ENCODE measurements at regions not wholly inside any gene's neighbourhood (a gene's known extent, or its start where the extent isn't known, plus 50 kb on each side); places are given as distances from the start of the nearest gene placed in this dataset.

- TF ChIP-seq HOXA7 (CRISPR knock-in tag; IDR thresholded peaks at IDR 0.05) (no peak), ZBTB3 (CRISPR knock-in tag; IDR thresholded peaks at IDR 0.05; ENCODE audit: borderline replicate concordance, low read depth) (no peak)
These were observed 190.9 kb downstream of the FAM43A start (continued) for GRCh38 chr3:194876403-194877095.

GRCh38 chr3:194877291-194878119, 191.8 kb downstream of the FAM43A start:
- peaks cover 9% of the 10 kb centered on the region for H3K4me1 ChIP-seq (ENCODE audit: insufficient read depth, low read length)
- 47% methylated on average over 24 of the region's 24 CpGs for WGBS (ENCODE audit: low lambda C conversion rate)
- no peak overlapping the region for H3K27ac ChIP-seq (ENCODE audit: extremely low read length, insufficient read depth, low read length)
- no peak overlapping the region for H2AFZ ChIP-seq (ENCODE audit: low read length)
- no peak overlapping the region for H3K4me3 ChIP-seq (replicated peaks in 1 of 3; ENCODE audit: insufficient read depth in 1 of 3, low read depth in 2 of 3, low read length in 3 of 3)
- H3K79me2 ChIP-seq (ENCODE audit: insufficient read depth, low read length) = no peaks in the 10 kb centered on the region
- in situ Hi-C loops (cut with HindIII; ENCODE audit: extremely low pct_ligation_motif_present, low pct_unique_long_range_greater_than_20kb) = no loop called here
- H4K20me1 ChIP-seq (ENCODE audit: insufficient read depth, low read length) = no peaks in the 10 kb centered on the region
- H3K9ac ChIP-seq (ENCODE audit: insufficient read depth, low read depth, low read length) = no peak overlapping the region
- DNase-seq (ENCODE audit: low spot score) (peak; percentile 47), ATAC-seq (peak; percentile 76), FAIRE-seq (no peak)
- no peak overlapping the region for H3K4me2 ChIP-seq (ENCODE audit: low read depth, low read length)
- no peaks in the 10 kb centered on the region for H3K9me3 ChIP-seq (ENCODE audit: low read length)
- BruUV-seq (replicated peaks) = no TSS peak
- peaks cover 0 to 35% of the 10 kb centered on the region in 2 experiments; a peak in 3 of 5 replicates for H3K27me3 ChIP-seq (ENCODE audit: control insufficient read depth in 1 of 2, insufficient read depth in 2 of 2, low read length in 2 of 2)
- TF ChIP-seq CERS6 (CRISPR knock-in tag; IDR thresholded peaks at IDR 0.05) (no peak), MAX (IDR thresholded peaks at IDR 0.05) (peak; percentile 64), ESRRA (CRISPR knock-in tag; IDR thresholded peaks at IDR 0.05; ENCODE audit: low read depth) (no peak)
- POLR2A ChIA-PET = no interaction called here
- intact Hi-C loops (cut with micrococcal nuclease; ENCODE audit: unreplicated experiment) = no loop called here
- H3K36me3 ChIP-seq (replicated peaks in 1 of 2; ENCODE audit: control insufficient read depth in 1 of 2, insufficient read depth in 2 of 2, low read length in 2 of 2) = no peaks in the 10 kb centered on the region
- CTCF ChIA-PET (ENCODE audit: low intra/inter-chr PET ratio, low total read pairs) = no interaction called here
